ENCODE measurements at regions not wholly inside any gene's neighbourhood (a gene's known extent, or its start where the extent isn't known, plus 50 kb on each side); places are given as distances from the start of the nearest gene placed in this dataset.
"Not testable (repeated sequence)": the region's sequence is repeated elsewhere in the genome, so short reads cannot be mapped to it uniquely, and the experiment has no call there.

GRCh38 chr6:158892266-158892665 is 73.1 kb upstream of the EZR start:
- TF ChIP-seq, protein P1, sequence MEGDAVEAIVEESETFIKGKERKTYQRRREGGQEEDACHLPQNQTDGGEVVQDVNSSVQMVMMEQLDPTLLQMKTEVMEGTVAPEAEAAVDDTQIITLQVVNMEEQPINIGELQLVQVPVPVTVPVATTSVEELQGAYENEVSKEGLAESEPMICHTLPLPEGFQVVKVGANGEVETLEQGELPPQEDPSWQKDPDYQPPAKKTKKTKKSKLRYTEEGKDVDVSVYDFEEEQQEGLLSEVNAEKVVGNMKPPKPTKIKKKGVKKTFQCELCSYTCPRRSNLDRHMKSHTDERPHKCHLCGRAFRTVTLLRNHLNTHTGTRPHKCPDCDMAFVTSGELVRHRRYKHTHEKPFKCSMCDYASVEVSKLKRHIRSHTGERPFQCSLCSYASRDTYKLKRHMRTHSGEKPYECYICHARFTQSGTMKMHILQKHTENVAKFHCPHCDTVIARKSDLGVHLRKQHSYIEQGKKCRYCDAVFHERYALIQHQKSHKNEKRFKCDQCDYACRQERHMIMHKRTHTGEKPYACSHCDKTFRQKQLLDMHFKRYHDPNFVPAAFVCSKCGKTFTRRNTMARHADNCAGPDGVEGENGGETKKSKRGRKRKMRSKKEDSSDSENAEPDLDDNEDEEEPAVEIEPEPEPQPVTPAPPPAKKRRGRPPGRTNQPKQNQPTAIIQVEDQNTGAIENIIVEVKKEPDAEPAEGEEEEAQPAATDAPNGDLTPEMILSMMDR (IDR thresholded peaks at IDR 0.05; ENCODE audit: control extremely low read depth, extremely low read depth, low read depth, missing control alignments) = no peak
- no peak for DNase-seq (ENCODE audit: extremely low spot score)
- CTCF ChIA-PET = no interaction called here
- POLR2A ChIA-PET = no interaction called here

DNA sequence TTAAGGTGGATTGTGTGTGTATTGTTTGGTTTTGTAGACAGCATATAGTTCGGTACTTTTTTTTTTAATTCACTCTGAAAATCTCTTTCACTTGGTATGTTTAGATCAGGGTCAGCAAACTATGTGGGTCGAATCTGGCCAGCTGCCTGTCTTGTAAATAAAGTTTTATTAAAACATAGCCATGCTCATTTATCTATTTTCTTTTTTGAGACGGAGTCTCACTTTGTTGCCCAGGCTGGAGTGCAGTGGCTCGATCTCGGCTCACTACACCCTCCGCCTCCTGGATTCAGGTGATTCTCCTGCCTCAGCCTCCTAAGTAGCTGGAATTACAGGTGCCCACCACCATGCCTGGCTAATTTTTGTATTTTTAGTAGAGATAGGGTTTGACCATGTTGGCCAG is 72.4 kb upstream of the EZR start:
- POLR2A ChIA-PET; CTCF ChIA-PET; DNase-seq (ENCODE audit: extremely low spot score): not testable (repeated sequence)

GRCh38 chr6:158888171-158888570 is 69.0 kb upstream of the EZR start:
- POLR2A ChIA-PET; DNase-seq (ENCODE audit: extremely low spot score); CTCF ChIA-PET: not testable (repeated sequence)

GRCh38 chr6:158886346-158886977 is 67.3 kb upstream of the EZR start:
- POLR2A ChIA-PET; DNase-seq (ENCODE audit: extremely low spot score): not testable (repeated sequence)
- CTCF ChIA-PET = interaction anchor here (0.9 kb wide), 1 partner anchor 8 kb away, joined by 4 read pairs; no protein-coding TSS in a partner anchor

- DNase-seq (ENCODE audit: extremely low spot score); CTCF ChIA-PET; POLR2A ChIA-PET: not testable (repeated sequence)
Measured at GRCh38 chr6:158881884-158882283, 62.7 kb upstream of the EZR start.

DNA sequence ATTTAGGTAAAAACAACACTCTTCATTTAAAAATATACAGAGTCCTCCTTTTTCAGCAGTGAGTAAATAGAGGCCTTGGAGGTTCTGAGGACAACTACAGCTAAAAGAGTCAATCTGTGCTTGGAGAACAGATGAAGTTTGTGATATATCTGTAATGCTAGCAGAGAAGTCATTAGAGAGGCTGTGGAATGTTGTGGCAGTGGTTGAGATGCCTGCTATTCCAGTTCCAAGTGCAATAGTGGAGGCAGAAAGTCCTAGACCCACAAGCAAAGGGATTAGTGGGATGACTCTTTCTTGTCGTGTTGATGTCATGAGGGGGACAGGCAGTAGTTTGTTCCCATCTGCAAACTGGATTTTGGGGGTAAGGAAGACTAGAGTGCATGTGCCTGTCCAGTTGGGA is 62.1 kb upstream of the EZR start:
- CTCF ChIA-PET; POLR2A ChIA-PET; DNase-seq (ENCODE audit: extremely low spot score): not testable (repeated sequence)

DNA sequence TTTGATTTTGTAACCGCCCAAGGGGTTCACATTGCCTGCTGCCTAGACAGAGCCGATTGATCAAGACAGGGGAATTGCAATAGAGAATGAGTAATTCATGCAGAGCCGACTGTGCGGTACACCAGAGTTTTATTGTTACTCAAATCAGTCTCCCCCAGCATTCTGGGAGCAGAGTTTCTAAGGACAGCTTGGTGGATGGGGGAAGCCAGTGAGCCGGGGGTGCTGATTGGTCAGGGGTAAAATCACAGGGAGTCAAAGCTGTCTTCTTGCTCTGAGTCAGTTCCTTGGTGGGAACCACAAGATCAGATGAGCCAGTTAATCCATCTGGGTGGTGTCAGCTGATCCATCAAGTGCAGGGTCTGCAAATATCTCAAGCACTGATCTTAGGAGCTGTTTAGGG is 60.0 kb upstream of the EZR start:
- ChIA-PET CTCF (interaction anchor here (1.0 to 1.1 kb wide), 2 partner anchors 16 to 79 kb away, joined by 3 to 4 read pairs; no protein-coding TSS in a partner anchor), POLR2A (interaction anchor here (0.8 kb wide), 1 partner anchor 9 kb away, joined by 4 read pairs; no protein-coding TSS in a partner anchor)
- TF ChIP-seq, protein P1 (IDR thresholded peaks at IDR 0.05; ENCODE audit: control extremely low read depth, extremely low read depth, low read depth, missing control alignments) = no peak
- DNase-seq (ENCODE audit: extremely low spot score) = no peak

DNA sequence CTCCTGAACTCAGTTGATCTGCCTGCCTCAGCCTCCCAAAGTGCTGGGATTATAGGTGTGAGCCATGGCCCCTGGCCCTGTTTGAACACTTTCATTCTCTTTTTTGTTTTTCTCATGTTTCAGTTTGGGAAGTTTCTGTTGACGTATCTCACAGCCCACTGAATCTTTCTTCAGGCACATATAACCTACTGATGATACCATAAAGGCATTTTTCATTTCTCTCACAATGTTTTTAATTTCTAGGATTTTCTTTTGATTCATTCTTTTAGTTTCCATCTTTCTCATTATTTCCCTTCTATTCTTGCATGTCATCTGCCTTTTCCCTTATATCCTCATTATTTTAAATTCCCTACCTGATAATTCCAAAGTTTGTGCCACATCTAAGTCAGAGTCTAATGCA is 58.5 kb upstream of the EZR start:
- POLR2A ChIA-PET = no interaction called here
- CTCF ChIA-PET = no interaction called here
- no peak for DNase-seq (ENCODE audit: extremely low spot score)
- TF ChIP-seq, protein P1 (IDR thresholded peaks at IDR 0.05; ENCODE audit: control extremely low read depth, extremely low read depth, low read depth, missing control alignments) = no peak

DNA sequence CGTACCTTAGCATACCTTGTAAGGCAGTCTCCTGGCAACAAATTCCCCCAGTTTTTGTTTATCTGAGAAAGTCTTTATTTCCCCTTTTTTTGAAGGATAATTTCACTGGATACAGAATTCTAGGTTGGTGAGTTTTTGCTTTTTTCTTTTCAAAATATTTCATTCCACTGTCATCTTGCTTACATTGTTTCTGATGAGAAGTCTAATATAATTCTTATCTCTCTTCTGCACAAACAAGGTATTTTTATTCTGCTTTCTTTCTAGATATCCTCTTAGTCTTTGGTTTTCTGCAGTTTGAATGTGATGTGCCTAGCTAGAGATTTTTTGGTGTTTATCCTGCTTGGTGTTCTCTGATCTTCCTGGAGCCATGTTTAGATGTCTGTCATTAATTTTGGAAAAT is 57.7 kb upstream of the EZR start:
- ChIA-PET CTCF (no interaction called here), POLR2A (no interaction called here)
- DNase-seq (ENCODE audit: extremely low spot score) = no peak
- TF ChIP-seq, protein P1 (IDR thresholded peaks at IDR 0.05; ENCODE audit: control extremely low read depth, extremely low read depth, low read depth, missing control alignments) = no peak
